Skeletal muscle satellite cell (primary cell): ENCODE measurements at regions not wholly inside any gene's neighbourhood (a gene's known extent, or its start where the extent isn't known, plus 50 kb on each side); places are given as distances from the start of the nearest gene placed in this dataset.

ENCODE experiments used
- H3K27me3 ChIP-seq: 2 replicates; pipeline ENCODE4 v1.7.0; 2013; ENCODE audit warnings: low read length; ENCODE audit not compliant: control insufficient read depth, insufficient read depth
- H3K36me3 ChIP-seq: 2 replicates; pipeline ENCODE4 v1.7.0; 2013; ENCODE audit warnings: mild to moderate bottlenecking, control low read depth, low read length; ENCODE audit not compliant: insufficient read depth
- H3K4me1 ChIP-seq: 2 replicates; pipeline ENCODE4 v1.7.0; 2013; ENCODE audit warnings: low read length; ENCODE audit not compliant: control insufficient read depth, insufficient read depth
- H3K4me2 ChIP-seq: 2 replicates; pipeline ENCODE4 v1.7.0; 2013; ENCODE audit warnings: mild to moderate bottlenecking, low read length
- H3K4me3 ChIP-seq: 2 replicates; pipeline ENCODE4 v1.7.0; 2013; ENCODE audit warnings: low read length
- H3K9ac ChIP-seq: 2 replicates; pipeline ENCODE4 v1.7.0; 2013; ENCODE audit warnings: mild to moderate bottlenecking, low read depth, low read length, moderate library complexity
- H3K9me3 ChIP-seq: replicated peaks from 2 replicates; pipeline ENCODE4 v1.7.0; 2013; ENCODE audit warnings: mild to moderate bottlenecking, control low read depth, low read length

- H3K4me2 ChIP-seq = no peak overlapping the region
- peaks cover 33% of the 10 kb centered on the region for H3K4me1 ChIP-seq
- H3K4me3 ChIP-seq = no peak overlapping the region
- H3K27me3 ChIP-seq = no peaks in the 10 kb centered on the region
- H3K36me3 ChIP-seq = no peaks in the 10 kb centered on the region
- no peaks in the 10 kb centered on the region for H3K9me3 ChIP-seq
- no peak overlapping the region for H3K9ac ChIP-seq
Measured at GRCh38 chr5:143547342-143547741, 143.9 kb upstream of the NR3C1 start.

- Histone ChIP-seq H3K9ac (no peak overlapping the region), H3K9me3 (no peaks in the 10 kb centered on the region), H3K4me3 (no peak overlapping the region), H3K4me1 (peaks cover 23% of the 10 kb centered on the region), H3K27me3 (no peaks in the 10 kb centered on the region), H3K36me3 (no peaks in the 10 kb centered on the region), H3K4me2 (no peak overlapping the region)
Measured at GRCh38 chr5:143546394-143546793, 142.9 kb upstream of the NR3C1 start.

- H3K27me3 ChIP-seq = no peaks in the 10 kb centered on the region
- peaks cover 15% of the 10 kb centered on the region for H3K4me1 ChIP-seq
- H3K36me3 ChIP-seq = no peaks in the 10 kb centered on the region
- no peak overlapping the region for H3K4me3 ChIP-seq
- H3K9me3 ChIP-seq = no peaks in the 10 kb centered on the region
- H3K4me2 ChIP-seq = no peak overlapping the region
- no peak overlapping the region for H3K9ac ChIP-seq
Measured at GRCh38 chr5:143544606-143545005, 141.1 kb upstream of the NR3C1 start.

GRCh38 chr5:143543358-143544255, 140.1 kb upstream of the NR3C1 start:
- peaks cover 15% of the 10 kb centered on the region for H3K4me1 ChIP-seq
- no peaks in the 10 kb centered on the region for H3K9me3 ChIP-seq
- H3K4me3 ChIP-seq = peak overlapping the region; percentile 35
- H3K27me3 ChIP-seq = no peaks in the 10 kb centered on the region
- H3K4me2 ChIP-seq = peak overlapping the region; percentile 52
- no peak overlapping the region for H3K9ac ChIP-seq
- H3K36me3 ChIP-seq = no peaks in the 10 kb centered on the region

- no peak overlapping the region for H3K4me3 ChIP-seq
- H3K9me3 ChIP-seq = no peaks in the 10 kb centered on the region
- no peaks in the 10 kb centered on the region for H3K36me3 ChIP-seq
- no peak overlapping the region for H3K4me2 ChIP-seq
- peaks cover 15% of the 10 kb centered on the region for H3K4me1 ChIP-seq
- H3K9ac ChIP-seq = no peak overlapping the region
- H3K27me3 ChIP-seq = no peaks in the 10 kb centered on the region
Measured at GRCh38 chr5:143542798-143543144, 139.3 kb upstream of the NR3C1 start.

GRCh38 chr5:143541943-143542797, 138.7 kb upstream of the NR3C1 start:
- Histone ChIP-seq H3K9me3 (no peaks in the 10 kb centered on the region), H3K4me1 (peaks cover 15% of the 10 kb centered on the region), H3K27me3 (no peaks in the 10 kb centered on the region)

GRCh38 chr5:143539742-143540141, 136.3 kb upstream of the NR3C1 start:
- Histone ChIP-seq H3K27me3 (no peaks in the 10 kb centered on the region), H3K4me2 (no peak overlapping the region)

More at GRCh38 chr5:143541943-143542797, 138.7 kb upstream of the NR3C1 start:
- no peak overlapping the region for H3K9ac ChIP-seq
- H3K4me2 ChIP-seq = no peak overlapping the region
- no peak overlapping the region for H3K4me3 ChIP-seq
- no peaks in the 10 kb centered on the region for H3K36me3 ChIP-seq

GRCh38 chr5:143537056-143537455, 133.6 kb upstream of the NR3C1 start:
- no peaks in the 10 kb centered on the region for H3K27me3 ChIP-seq
- H3K9ac ChIP-seq = no peak overlapping the region
- H3K4me2 ChIP-seq = no peak overlapping the region
- H3K4me3 ChIP-seq = no peak overlapping the region
- no peaks in the 10 kb centered on the region for H3K36me3 ChIP-seq
- H3K4me1 ChIP-seq = peaks cover 15% of the 10 kb centered on the region
- H3K9me3 ChIP-seq = no peaks in the 10 kb centered on the region

More at GRCh38 chr5:143539742-143540141, 136.3 kb upstream of the NR3C1 start:
- no peaks in the 10 kb centered on the region for H3K9me3 ChIP-seq
- no peaks in the 10 kb centered on the region for H3K36me3 ChIP-seq
- H3K9ac ChIP-seq = no peak overlapping the region
- H3K4me1 ChIP-seq = peaks cover 30% of the 10 kb centered on the region
- no peak overlapping the region for H3K4me3 ChIP-seq

- Histone ChIP-seq H3K9ac (peak overlapping the region; percentile 62), H3K9me3 (no peaks in the 10 kb centered on the region), H3K4me3 (no peak overlapping the region), H3K4me2 (peak overlapping the region; percentile 32), H3K4me1 (peaks cover 15% of the 10 kb centered on the region), H3K36me3 (no peaks in the 10 kb centered on the region), H3K27me3 (no peaks in the 10 kb centered on the region)
Measured at GRCh38 chr5:143536364-143536763, 132.9 kb upstream of the NR3C1 start.

GRCh38 chr5:143534761-143535154, 131.3 kb upstream of the NR3C1 start:
- no peaks in the 10 kb centered on the region for H3K36me3 ChIP-seq
- no peaks in the 10 kb centered on the region for H3K27me3 ChIP-seq
- H3K4me1 ChIP-seq = peaks cover 15% of the 10 kb centered on the region
- no peak overlapping the region for H3K4me2 ChIP-seq
- H3K9me3 ChIP-seq = no peaks in the 10 kb centered on the region
- no peak overlapping the region for H3K4me3 ChIP-seq
- H3K9ac ChIP-seq = no peak overlapping the region

GRCh38 chr5:143533978-143534760, 130.7 kb upstream of the NR3C1 start:
- Histone ChIP-seq H3K27me3 (no peaks in the 10 kb centered on the region), H3K36me3 (no peaks in the 10 kb centered on the region), H3K9me3 (no peaks in the 10 kb centered on the region), H3K9ac (no peak overlapping the region), H3K4me3 (no peak overlapping the region), H3K4me2 (no peak overlapping the region), H3K4me1 (peaks cover 15% of the 10 kb centered on the region)
